ENCODE measurements at regions not wholly inside any gene's neighbourhood (a gene's known extent, or its start where the extent isn't known, plus 50 kb on each side); places are given as distances from the start of the nearest gene placed in this dataset.

DNA sequence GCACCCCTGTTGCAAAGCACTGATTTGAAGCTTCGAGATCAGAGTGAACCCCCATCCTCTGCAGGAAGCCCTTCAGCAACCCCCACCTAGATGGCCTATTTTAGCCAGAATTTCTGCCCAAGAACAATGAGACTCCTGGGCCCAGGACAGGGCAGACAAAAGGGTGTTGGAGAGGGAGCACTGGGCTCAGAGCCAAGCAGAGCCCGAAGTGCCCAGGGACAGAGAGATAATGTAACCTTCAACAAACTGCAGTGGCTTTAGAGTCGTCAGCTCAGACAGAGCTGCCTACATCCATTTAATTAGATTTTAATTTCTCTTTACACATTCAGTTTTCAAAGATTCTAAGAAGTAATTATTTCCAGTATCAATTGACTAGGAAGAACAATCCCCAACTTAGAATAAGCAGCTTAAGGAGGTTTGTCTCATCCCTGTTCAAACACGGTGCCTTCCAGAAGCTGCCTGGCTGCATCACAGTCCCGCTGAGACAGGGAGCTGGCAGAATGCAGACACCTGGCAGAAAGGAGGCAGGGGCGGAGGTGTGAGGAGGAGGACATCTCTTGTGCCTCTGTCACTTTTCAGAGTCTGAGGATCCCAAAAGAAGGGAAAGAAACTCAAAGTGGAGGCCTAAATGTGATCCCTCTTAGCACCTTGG lies 504.9 kb upstream of the CCDC196 start:
- TF ChIP-seq, protein P1, sequence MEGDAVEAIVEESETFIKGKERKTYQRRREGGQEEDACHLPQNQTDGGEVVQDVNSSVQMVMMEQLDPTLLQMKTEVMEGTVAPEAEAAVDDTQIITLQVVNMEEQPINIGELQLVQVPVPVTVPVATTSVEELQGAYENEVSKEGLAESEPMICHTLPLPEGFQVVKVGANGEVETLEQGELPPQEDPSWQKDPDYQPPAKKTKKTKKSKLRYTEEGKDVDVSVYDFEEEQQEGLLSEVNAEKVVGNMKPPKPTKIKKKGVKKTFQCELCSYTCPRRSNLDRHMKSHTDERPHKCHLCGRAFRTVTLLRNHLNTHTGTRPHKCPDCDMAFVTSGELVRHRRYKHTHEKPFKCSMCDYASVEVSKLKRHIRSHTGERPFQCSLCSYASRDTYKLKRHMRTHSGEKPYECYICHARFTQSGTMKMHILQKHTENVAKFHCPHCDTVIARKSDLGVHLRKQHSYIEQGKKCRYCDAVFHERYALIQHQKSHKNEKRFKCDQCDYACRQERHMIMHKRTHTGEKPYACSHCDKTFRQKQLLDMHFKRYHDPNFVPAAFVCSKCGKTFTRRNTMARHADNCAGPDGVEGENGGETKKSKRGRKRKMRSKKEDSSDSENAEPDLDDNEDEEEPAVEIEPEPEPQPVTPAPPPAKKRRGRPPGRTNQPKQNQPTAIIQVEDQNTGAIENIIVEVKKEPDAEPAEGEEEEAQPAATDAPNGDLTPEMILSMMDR (IDR thresholded peaks at IDR 0.05) = no peak
- TF ChIP-seq POLR2A (IDR thresholded peaks at IDR 0.05) = no peak
- no peak for TF ChIP-seq POLR2AphosphoS5 (IDR thresholded peaks at IDR 0.05)
